Prostate gland (tissue), 2 donors: ENCODE measurements at regions not wholly inside any gene's neighbourhood (a gene's known extent, or its start where the extent isn't known, plus 50 kb on each side); places are given as distances from the start of the nearest gene placed in this dataset.

Experiments
- DNase-seq: peaks from one replicate; pipeline ENCODE4 v3.0.0-alpha.2; 2019; ENCODE audit warnings: low spot score
- H3K27ac ChIP-seq, 2 donors: fragments of 200-600 bp; sonication (generic); 2 replicates each; pipeline ENCODE4 v1.5.1; 2017 to 2019
- H3K27me3 ChIP-seq: fragments of 200-600 bp; sonication (generic); replicated peaks from 2 replicates; pipeline ENCODE4 v1.5.1; 2019; ENCODE audit not compliant: insufficient read depth
- H3K36me3 ChIP-seq, 2 donors: fragments of 200-600 bp; sonication (generic); 1 replicate in 1 of 2; 2 replicates in 1 of 2; pipeline versions ENCODE4 v1.5.1 to v1.8.1; 2017 to 2019
- H3K4me1 ChIP-seq: fragments of 200-600 bp; sonication (generic); replicated peaks from 2 replicates; pipeline ENCODE4 v1.5.1; 2019
- H3K4me3 ChIP-seq, 2 donors: fragments of 200-600 bp; sonication (generic); 2 replicates each; pipeline ENCODE4 v1.5.1; 2017 to 2019
- H3K9me3 ChIP-seq: fragments of 200-600 bp; sonication (generic); 2 replicates; pipeline ENCODE4 v1.5.1; 2017
- CTCF ChIP-seq, 4 experiments: fragments of 200-600 bp in 2 of 4; fragments of 450-650 bp in 2 of 4; sonication (generic) in 2 of 4; IDR thresholded peaks; 1 replicate in 3 of 4; 2 replicates in 1 of 4; pipeline ENCODE4 v1.5.1; 2016 to 2019; ENCODE audit warnings: antibody characterized with exemption in 4 of 4, mild to moderate bottlenecking in 2 of 4, moderate library complexity in 2 of 4
- POLR2A ChIP-seq: fragments of 450-650 bp; IDR thresholded peaks from one replicate; pipeline ENCODE4 v1.6.1; 2016; ENCODE audit warnings: antibody characterized with exemption, mild to moderate bottlenecking
- POLR2AphosphoS5 ChIP-seq: sonication (generic); formaldehyde crosslinking; IDR thresholded peaks from one replicate; pipeline ENCODE4 v1.6.1; 2017; ENCODE audit warnings: antibody characterized with exemption
- WGBS: methylation state at CpG from one replicate; pipeline ENCODE4 v1.1.5; 2018; 5-methylcytosine and 5-hydroxymethylcytosine counted together
- intact Hi-C: fragments of 100-400 bp; cut with DNase I; formaldehyde crosslinking; loops from one replicate; pipeline ENCODE4 v1.14.2; 2022

- WGBS, result 91% methylated on average over 4 of the region's 4 CpGs
- H3K36me3 ChIP-seq, result no peaks in the 10 kb centered on the region
- TF ChIP-seq POLR2A (no peak), CTCF (IDR thresholded peaks at IDR 0.05) (no peak), POLR2AphosphoS5 (no peak)
- no peaks in the 10 kb centered on the region for H3K9me3 ChIP-seq
- H3K27ac ChIP-seq, result no peak overlapping the region
- no peak overlapping the region for H3K4me3 ChIP-seq
- no peaks in the 10 kb centered on the region for H3K27me3 ChIP-seq
- H3K4me1 ChIP-seq, result no peaks in the 10 kb centered on the region
- DNase-seq, result no peak
- intact Hi-C loops, result no loop called here
Observed at GRCh38 chr19:29288256-29288655, 75.3 kb upstream of the UQCRFS1 start.

GRCh38 chr19:29289020-29289419, 76.1 kb upstream of the UQCRFS1 start:
- H3K4me3 ChIP-seq, result no peak overlapping the region
- no peaks in the 10 kb centered on the region for H3K36me3 ChIP-seq
- TF ChIP-seq POLR2A (no peak), POLR2AphosphoS5 (no peak), CTCF (IDR thresholded peaks at IDR 0.05) (no peak)
- no peaks in the 10 kb centered on the region for H3K27me3 ChIP-seq
- 86% methylated on average over 1 of the region's 2 CpGs for WGBS
- H3K27ac ChIP-seq, result no peak overlapping the region
- H3K4me1 ChIP-seq, result no peaks in the 10 kb centered on the region
- no peak for DNase-seq
- intact Hi-C loops, result no loop called here
- no peaks in the 10 kb centered on the region for H3K9me3 ChIP-seq

- no peak overlapping the region for H3K4me3 ChIP-seq
- no peak overlapping the region for H3K27ac ChIP-seq
- WGBS, result 75% methylated on average over 5 of the region's 5 CpGs
- no peaks in the 10 kb centered on the region for H3K4me1 ChIP-seq
- no peak for TF ChIP-seq POLR2AphosphoS5
- no peak for TF ChIP-seq POLR2A
- TF ChIP-seq CTCF (IDR thresholded peaks at IDR 0.05), result no peak
- DNase-seq, result no peak
- intact Hi-C loops, result no loop called here
- no peaks in the 10 kb centered on the region for H3K27me3 ChIP-seq
- H3K9me3 ChIP-seq, result no peaks in the 10 kb centered on the region
- no peaks in the 10 kb centered on the region for H3K36me3 ChIP-seq
Observed at GRCh38 chr19:29290853-29291252, 77.9 kb upstream of the UQCRFS1 start.

- intact Hi-C loops, result no loop called here
- 89% methylated on average over 5 of the region's 5 CpGs for WGBS
- no peaks in the 10 kb centered on the region for H3K4me1 ChIP-seq
- H3K27ac ChIP-seq, result no peak overlapping the region
- no peaks in the 10 kb centered on the region for H3K27me3 ChIP-seq
- TF ChIP-seq POLR2A, result no peak
- no peak for TF ChIP-seq POLR2AphosphoS5
- TF ChIP-seq CTCF (IDR thresholded peaks at IDR 0.05), result no peak
- no peaks in the 10 kb centered on the region for H3K36me3 ChIP-seq
- DNase-seq, result no peak
- H3K9me3 ChIP-seq, result no peaks in the 10 kb centered on the region
- H3K4me3 ChIP-seq, result no peak overlapping the region
Observed at GRCh38 chr19:29292153-29292552, 79.2 kb upstream of the UQCRFS1 start.

- DNase-seq, result no peak
- Histone ChIP-seq H3K36me3 (no peaks in the 10 kb centered on the region), H3K4me1 (no peaks in the 10 kb centered on the region), H3K27me3 (no peaks in the 10 kb centered on the region), H3K9me3 (no peaks in the 10 kb centered on the region), H3K27ac (no peak overlapping the region), H3K4me3 (no peak overlapping the region)
- intact Hi-C loops, result no loop called here
- TF ChIP-seq POLR2AphosphoS5 (no peak), POLR2A (no peak), CTCF (IDR thresholded peaks at IDR 0.05) (no peak)
- WGBS, result 90% methylated on average over 5 of the region's 5 CpGs
Observed at GRCh38 chr19:29292562-29292961, 79.6 kb upstream of the UQCRFS1 start.
